ENCODE measurements at regions not wholly inside any gene's neighbourhood (a gene's known extent, or its start where the extent isn't known, plus 50 kb on each side); places are given as distances from the start of the nearest gene placed in this dataset.

- Histone ChIP-seq H3K27me3 (ENCODE audit: insufficient read depth, poor library complexity, severe bottlenecking) (peaks cover 3% of the 10 kb centered on the region), H3K4me3 (replicated peaks; ENCODE audit: insufficient read depth, low read length) (no peak overlapping the region), H3K27ac (replicated peaks) (no peak overlapping the region)
- no peak for DNase-seq (ENCODE audit: low read depth in 1 of 2, low spot score in 1 of 2)
- TF ChIP-seq GABPA (IDR thresholded peaks at IDR 0.05; ENCODE audit: low read depth), result no peak
- TF ChIP-seq SPI1 (IDR thresholded peaks at IDR 0.05; ENCODE audit: borderline replicate concordance, low read depth), result no peak
- TF ChIP-seq, protein P1, sequence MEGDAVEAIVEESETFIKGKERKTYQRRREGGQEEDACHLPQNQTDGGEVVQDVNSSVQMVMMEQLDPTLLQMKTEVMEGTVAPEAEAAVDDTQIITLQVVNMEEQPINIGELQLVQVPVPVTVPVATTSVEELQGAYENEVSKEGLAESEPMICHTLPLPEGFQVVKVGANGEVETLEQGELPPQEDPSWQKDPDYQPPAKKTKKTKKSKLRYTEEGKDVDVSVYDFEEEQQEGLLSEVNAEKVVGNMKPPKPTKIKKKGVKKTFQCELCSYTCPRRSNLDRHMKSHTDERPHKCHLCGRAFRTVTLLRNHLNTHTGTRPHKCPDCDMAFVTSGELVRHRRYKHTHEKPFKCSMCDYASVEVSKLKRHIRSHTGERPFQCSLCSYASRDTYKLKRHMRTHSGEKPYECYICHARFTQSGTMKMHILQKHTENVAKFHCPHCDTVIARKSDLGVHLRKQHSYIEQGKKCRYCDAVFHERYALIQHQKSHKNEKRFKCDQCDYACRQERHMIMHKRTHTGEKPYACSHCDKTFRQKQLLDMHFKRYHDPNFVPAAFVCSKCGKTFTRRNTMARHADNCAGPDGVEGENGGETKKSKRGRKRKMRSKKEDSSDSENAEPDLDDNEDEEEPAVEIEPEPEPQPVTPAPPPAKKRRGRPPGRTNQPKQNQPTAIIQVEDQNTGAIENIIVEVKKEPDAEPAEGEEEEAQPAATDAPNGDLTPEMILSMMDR (IDR thresholded peaks at IDR 0.05; ENCODE audit: insufficient read depth, low read length), result no peak
- TF ChIP-seq, protein P2, sequence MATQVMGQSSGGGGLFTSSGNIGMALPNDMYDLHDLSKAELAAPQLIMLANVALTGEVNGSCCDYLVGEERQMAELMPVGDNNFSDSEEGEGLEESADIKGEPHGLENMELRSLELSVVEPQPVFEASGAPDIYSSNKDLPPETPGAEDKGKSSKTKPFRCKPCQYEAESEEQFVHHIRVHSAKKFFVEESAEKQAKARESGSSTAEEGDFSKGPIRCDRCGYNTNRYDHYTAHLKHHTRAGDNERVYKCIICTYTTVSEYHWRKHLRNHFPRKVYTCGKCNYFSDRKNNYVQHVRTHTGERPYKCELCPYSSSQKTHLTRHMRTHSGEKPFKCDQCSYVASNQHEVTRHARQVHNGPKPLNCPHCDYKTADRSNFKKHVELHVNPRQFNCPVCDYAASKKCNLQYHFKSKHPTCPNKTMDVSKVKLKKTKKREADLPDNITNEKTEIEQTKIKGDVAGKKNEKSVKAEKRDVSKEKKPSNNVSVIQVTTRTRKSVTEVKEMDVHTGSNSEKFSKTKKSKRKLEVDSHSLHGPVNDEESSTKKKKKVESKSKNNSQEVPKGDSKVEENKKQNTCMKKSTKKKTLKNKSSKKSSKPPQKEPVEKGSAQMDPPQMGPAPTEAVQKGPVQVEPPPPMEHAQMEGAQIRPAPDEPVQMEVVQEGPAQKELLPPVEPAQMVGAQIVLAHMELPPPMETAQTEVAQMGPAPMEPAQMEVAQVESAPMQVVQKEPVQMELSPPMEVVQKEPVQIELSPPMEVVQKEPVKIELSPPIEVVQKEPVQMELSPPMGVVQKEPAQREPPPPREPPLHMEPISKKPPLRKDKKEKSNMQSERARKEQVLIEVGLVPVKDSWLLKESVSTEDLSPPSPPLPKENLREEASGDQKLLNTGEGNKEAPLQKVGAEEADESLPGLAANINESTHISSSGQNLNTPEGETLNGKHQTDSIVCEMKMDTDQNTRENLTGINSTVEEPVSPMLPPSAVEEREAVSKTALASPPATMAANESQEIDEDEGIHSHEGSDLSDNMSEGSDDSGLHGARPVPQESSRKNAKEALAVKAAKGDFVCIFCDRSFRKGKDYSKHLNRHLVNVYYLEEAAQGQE (IDR thresholded peaks at IDR 0.05; ENCODE audit: insufficient replicate concordance, low read depth), result no peak
- no peak for TF ChIP-seq POLR2AphosphoS5 (IDR thresholded peaks at IDR 0.05; ENCODE audit: low read depth)
These were observed 57.7 kb upstream of the TENM3 start for GRCh38 chr4:182185491-182185890.

DNA sequence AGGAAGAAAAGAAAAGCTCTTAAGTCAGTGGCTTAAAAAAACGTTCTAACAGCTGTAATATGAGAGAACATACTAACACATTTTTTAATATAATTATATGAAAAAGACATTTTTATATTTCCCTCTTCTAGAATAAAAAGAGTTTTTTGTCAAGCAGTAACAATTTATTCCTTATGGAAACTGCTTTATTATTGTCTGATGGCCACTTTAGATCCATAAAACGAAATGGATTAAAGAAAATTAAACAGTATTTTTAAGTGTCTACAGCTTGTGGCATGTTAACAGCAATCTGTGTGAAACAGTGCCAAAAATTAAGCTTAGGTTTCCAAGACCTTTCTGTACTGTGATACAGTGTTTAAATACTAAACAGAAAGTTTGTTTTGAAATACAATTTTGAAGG lies 55.5 kb upstream of the TENM3 start:
- TF ChIP-seq, protein P1 (IDR thresholded peaks at IDR 0.05; ENCODE audit: insufficient read depth, low read length), result no peak
- TF ChIP-seq SPI1 (IDR thresholded peaks at IDR 0.05; ENCODE audit: borderline replicate concordance, low read depth), result no peak
- TF ChIP-seq, protein P2 (IDR thresholded peaks at IDR 0.05; ENCODE audit: insufficient replicate concordance, low read depth), result no peak
- no peak for TF ChIP-seq GABPA (IDR thresholded peaks at IDR 0.05; ENCODE audit: low read depth)
- TF ChIP-seq POLR2AphosphoS5 (IDR thresholded peaks at IDR 0.05; ENCODE audit: low read depth), result no peak
- Histone ChIP-seq H3K27ac (replicated peaks) (no peak overlapping the region), H3K4me3 (replicated peaks; ENCODE audit: insufficient read depth, low read length) (no peak overlapping the region), H3K27me3 (ENCODE audit: insufficient read depth, poor library complexity, severe bottlenecking) (no peaks in the 10 kb centered on the region)
- no peak for DNase-seq (ENCODE audit: low read depth in 1 of 2, low spot score in 1 of 2)

DNA sequence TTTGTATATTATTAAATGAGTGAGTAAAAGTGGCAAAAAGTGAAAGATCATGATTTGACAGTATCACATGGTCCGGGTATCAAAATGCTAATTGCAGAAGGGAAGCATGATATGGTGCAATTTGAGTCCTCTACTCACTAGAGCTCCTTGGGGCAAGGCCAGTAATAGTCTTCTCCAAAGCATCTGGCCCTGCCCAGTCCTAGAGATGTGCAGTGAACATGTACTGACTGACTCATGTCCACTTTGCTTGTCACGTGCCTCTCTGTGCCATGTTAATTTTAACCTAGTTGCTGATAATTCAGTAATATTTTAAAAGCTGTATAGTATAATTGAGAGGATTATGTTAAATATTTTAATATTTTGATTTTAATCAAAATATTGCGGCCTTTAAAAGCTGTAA lies 54.6 kb upstream of the TENM3 start:
- no peak for TF ChIP-seq POLR2AphosphoS5 (IDR thresholded peaks at IDR 0.05; ENCODE audit: low read depth)
- TF ChIP-seq, protein P2 (IDR thresholded peaks at IDR 0.05; ENCODE audit: insufficient replicate concordance, low read depth), result no peak
- TF ChIP-seq SPI1 (IDR thresholded peaks at IDR 0.05; ENCODE audit: borderline replicate concordance, low read depth), result no peak
- no peak for TF ChIP-seq GABPA (IDR thresholded peaks at IDR 0.05; ENCODE audit: low read depth)
- TF ChIP-seq, protein P1 (IDR thresholded peaks at IDR 0.05; ENCODE audit: insufficient read depth, low read length), result no peak
- no peak for DNase-seq (ENCODE audit: low read depth in 1 of 2, low spot score in 1 of 2)
- Histone ChIP-seq H3K4me3 (replicated peaks; ENCODE audit: insufficient read depth, low read length) (no peak overlapping the region), H3K27me3 (ENCODE audit: insufficient read depth, poor library complexity, severe bottlenecking) (no peaks in the 10 kb centered on the region), H3K27ac (replicated peaks) (no peak overlapping the region)

Measured in HL-60 (cell line).